ENCODE measurements at regions not wholly inside any gene's neighbourhood (a gene's known extent, or its start where the extent isn't known, plus 50 kb on each side); places are given as distances from the start of the nearest gene placed in this dataset.

GRCh38 chr9:16970321-16970720, 99.9 kb upstream of the BNC2 start:
- no peak for DNase-seq (ENCODE audit: extremely low read depth in 1 of 11, low read depth in 9 of 11, low spot score in 4 of 11)

GRCh38 chr9:16964228-16964627, 93.8 kb upstream of the BNC2 start:
- DNase-seq (ENCODE audit: extremely low read depth in 1 of 11, low read depth in 9 of 11, low spot score in 4 of 11): no peak

- DNase-seq (ENCODE audit: extremely low read depth in 1 of 11, low read depth in 9 of 11, low spot score in 4 of 11): no peak
Observed at GRCh38 chr9:16960084-16960483, 89.6 kb upstream of the BNC2 start.

- DNase-seq (ENCODE audit: extremely low read depth in 1 of 11, low read depth in 9 of 11, low spot score in 4 of 11): no peak
Observed at GRCh38 chr9:16959391-16959790, 88.9 kb upstream of the BNC2 start.

- peak in 8 of 11 donors; percentile 5 to 50 (median 26) for DNase-seq (ENCODE audit: extremely low read depth in 1 of 11, low read depth in 9 of 11, low spot score in 4 of 11)
Observed at GRCh38 chr9:16954040-16954439, 83.6 kb upstream of the BNC2 start.

GRCh38 chr9:16951502-16951901, 81.0 kb upstream of the BNC2 start:
- no peak for DNase-seq (ENCODE audit: extremely low read depth in 1 of 11, low read depth in 9 of 11, low spot score in 4 of 11)

GRCh38 chr9:16950051-16950450, 79.6 kb upstream of the BNC2 start:
- no peak for DNase-seq (ENCODE audit: extremely low read depth in 1 of 11, low read depth in 9 of 11, low spot score in 4 of 11)

GRCh38 chr9:16930578-16930977, 60.1 kb upstream of the BNC2 start:
- no peak for DNase-seq (ENCODE audit: extremely low read depth in 1 of 11, low read depth in 9 of 11, low spot score in 4 of 11)

GRCh38 chr9:16928179-16928945, 57.9 kb upstream of the BNC2 start:
- DNase-seq (ENCODE audit: extremely low read depth in 1 of 11, low read depth in 9 of 11, low spot score in 4 of 11): no peak

GRCh38 chr9:16925426-16925825, 55.0 kb upstream of the BNC2 start:
- DNase-seq (ENCODE audit: extremely low read depth in 1 of 11, low read depth in 9 of 11, low spot score in 4 of 11): no peak

- DNase-seq (ENCODE audit: extremely low read depth in 1 of 11, low read depth in 9 of 11, low spot score in 4 of 11): no peak
Observed at GRCh38 chr9:16924311-16924915, 53.9 kb upstream of the BNC2 start.

GRCh38 chr9:16921855-16922254, 51.4 kb upstream of the BNC2 start:
- DNase-seq (ENCODE audit: extremely low read depth in 1 of 11, low read depth in 9 of 11, low spot score in 4 of 11): no peak

Data from renal cortex interstitium (tissue), 11 donors.